HL-60 (cell line): ENCODE measurements at regions not wholly inside any gene's neighbourhood (a gene's known extent, or its start where the extent isn't known, plus 50 kb on each side); places are given as distances from the start of the nearest gene placed in this dataset.

ENCODE experiments used
- CTCF ChIP-seq: IDR thresholded peaks from one replicate; pipeline ENCODE4 v1.5.1; 2011; ENCODE audit warnings: low read length, control low read depth, inconsistent platforms; ENCODE audit not compliant: insufficient read depth
- GABPA ChIP-seq: IDR thresholded peaks from 2 replicates; pipeline ENCODE4 v1.6.1; 2012; ENCODE audit warnings: low read depth
- POLR2AphosphoS5 ChIP-seq: IDR thresholded peaks from 2 replicates; pipeline ENCODE4 v1.6.1; 2012; ENCODE audit warnings: low read depth
- REST ChIP-seq: IDR thresholded peaks from 2 replicates; pipeline ENCODE4 v1.6.1; 2012; ENCODE audit warnings: low read depth; ENCODE audit not compliant: insufficient replicate concordance
- SPI1 ChIP-seq: IDR thresholded peaks from 2 replicates; pipeline ENCODE4 v1.6.1; 2012; ENCODE audit warnings: low read depth, mild to moderate bottlenecking, borderline replicate concordance

- TF ChIP-seq CTCF (no peak), POLR2AphosphoS5 (no peak), SPI1 (no peak), REST (no peak), GABPA (no peak)
Measured at GRCh38 chr16:60405286-60405685, 1631.0 kb downstream of the CDH8 start.
